MCF 10A (cell line): ENCODE measurements at regions not wholly inside any gene's neighbourhood (a gene's known extent, or its start where the extent isn't known, plus 50 kb on each side); places are given as distances from the start of the nearest gene placed in this dataset.

Experiments used
- BruUV-seq: library from RNA; stranded (reverse); fragments of 400-500 nt; replicated peaks from 2 replicates; lab custom pipeline; 2021; lab: Mats Ljungman, UMichigan
- CTCF ChIA-PET: fragments of 300-600 bp; sonication (Branson Sonifier 250); formaldehyde crosslinking; extraction: SDS; loops from one replicate; lab custom pipeline; 2021; ENCODE audit warnings: antibody characterized with exemption, inconsistent platforms; lab: Yijun Ruan, JAX
- POLR2A ChIA-PET: fragments of 300-600, 350-650 bp; sonication (Branson Sonifier 250); formaldehyde crosslinking; extraction: SDS; loops from one replicate; lab custom pipeline; 2020; ENCODE audit warnings: antibody characterized with exemption, inconsistent platforms; lab: Yijun Ruan, JAX
- DNase-seq: peaks from one replicate; pipeline ENCODE4 v3.0.0-alpha.2; 2018; ENCODE audit not compliant: unreplicated experiment
- H3K27ac Mint-ChIP-seq: one replicate; pipeline ENCODE4 v1.8.0; 2022; ENCODE audit warnings: mild to moderate bottlenecking, low read depth, mixed read lengths; ENCODE audit not compliant: unreplicated experiment
- H3K27me3 Mint-ChIP-seq: one replicate; pipeline ENCODE4 v1.8.0; 2022; ENCODE audit warnings: mixed read lengths; ENCODE audit not compliant: insufficient read depth, unreplicated experiment
- H3K36me3 Mint-ChIP-seq: one replicate; pipeline ENCODE4 v1.8.0; 2022; ENCODE audit warnings: mild to moderate bottlenecking, moderate library complexity, mixed read lengths; ENCODE audit not compliant: insufficient read depth, unreplicated experiment
- H3K4me1 Mint-ChIP-seq: one replicate; pipeline ENCODE4 v1.8.0; 2022; ENCODE audit warnings: mixed read lengths; ENCODE audit not compliant: insufficient read depth, unreplicated experiment
- H3K4me3 Mint-ChIP-seq: one replicate; pipeline ENCODE4 v1.8.0; 2022; ENCODE audit warnings: mild to moderate bottlenecking, moderate library complexity, mixed read lengths; ENCODE audit not compliant: unreplicated experiment
- H3K9me3 Mint-ChIP-seq: one replicate; pipeline ENCODE4 v1.8.0; 2022; ENCODE audit warnings: mixed read lengths; ENCODE audit not compliant: unreplicated experiment
- intact Hi-C: fragments of 100-400 bp; cut with micrococcal nuclease; formaldehyde crosslinking; loops from 2 replicates; pipeline ENCODE4 v1.14.1; 2022
- TF ChIP-seq, protein P1 (sequence below): fragments of 200-600 bp; IDR thresholded peaks from one replicate; pipeline ENCODE4 v1.8.0; 2022; ENCODE audit warnings: antibody characterized with exemption, mild to moderate bottlenecking; ENCODE audit not compliant: unreplicated experiment

DNA sequence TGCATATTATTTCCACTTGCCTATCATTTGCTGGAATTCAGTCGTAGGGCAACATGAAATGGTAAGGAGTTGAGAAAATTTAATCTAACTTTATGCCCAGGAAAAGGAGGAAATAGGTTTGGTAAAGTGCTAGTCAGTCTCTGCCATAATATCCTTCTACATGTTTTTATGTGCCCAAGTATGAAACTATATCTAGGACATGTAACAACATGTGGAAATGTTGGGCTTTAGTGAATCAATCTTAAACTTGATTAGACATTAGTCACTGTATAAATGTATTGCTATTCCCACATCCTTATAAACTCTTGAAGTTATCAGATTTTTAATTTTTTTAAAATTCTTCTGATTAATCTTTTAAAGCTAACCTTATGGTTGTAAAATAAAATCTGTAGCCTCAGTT is 204.7 kb upstream of the ZRANB2 start:
- Mint-ChIP-seq H3K27me3 (no peaks in the 10 kb centered on the region), H3K36me3 (no peaks in the 10 kb centered on the region), H3K9me3 (peaks cover 6% of the 10 kb centered on the region), H3K4me3 (no peak overlapping the region), H3K4me1 (no peaks in the 10 kb centered on the region), H3K27ac (no peak overlapping the region)
- TF ChIP-seq, protein P1, sequence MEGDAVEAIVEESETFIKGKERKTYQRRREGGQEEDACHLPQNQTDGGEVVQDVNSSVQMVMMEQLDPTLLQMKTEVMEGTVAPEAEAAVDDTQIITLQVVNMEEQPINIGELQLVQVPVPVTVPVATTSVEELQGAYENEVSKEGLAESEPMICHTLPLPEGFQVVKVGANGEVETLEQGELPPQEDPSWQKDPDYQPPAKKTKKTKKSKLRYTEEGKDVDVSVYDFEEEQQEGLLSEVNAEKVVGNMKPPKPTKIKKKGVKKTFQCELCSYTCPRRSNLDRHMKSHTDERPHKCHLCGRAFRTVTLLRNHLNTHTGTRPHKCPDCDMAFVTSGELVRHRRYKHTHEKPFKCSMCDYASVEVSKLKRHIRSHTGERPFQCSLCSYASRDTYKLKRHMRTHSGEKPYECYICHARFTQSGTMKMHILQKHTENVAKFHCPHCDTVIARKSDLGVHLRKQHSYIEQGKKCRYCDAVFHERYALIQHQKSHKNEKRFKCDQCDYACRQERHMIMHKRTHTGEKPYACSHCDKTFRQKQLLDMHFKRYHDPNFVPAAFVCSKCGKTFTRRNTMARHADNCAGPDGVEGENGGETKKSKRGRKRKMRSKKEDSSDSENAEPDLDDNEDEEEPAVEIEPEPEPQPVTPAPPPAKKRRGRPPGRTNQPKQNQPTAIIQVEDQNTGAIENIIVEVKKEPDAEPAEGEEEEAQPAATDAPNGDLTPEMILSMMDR = no peak
- CTCF ChIA-PET = interaction anchor here (1.1 kb wide), 1 partner anchor 145 kb away, joined by 3 read pairs; no protein-coding TSS in a partner anchor
- intact Hi-C loops = no loop called here
- DNase-seq = no peak
- POLR2A ChIA-PET = interaction anchor here (0.6 to 0.7 kb wide), 2 partner anchors 42 to 1608 kb away, joined by 3 read pairs; no protein-coding TSS in a partner anchor
- BruUV-seq = no TSS peak

DNA sequence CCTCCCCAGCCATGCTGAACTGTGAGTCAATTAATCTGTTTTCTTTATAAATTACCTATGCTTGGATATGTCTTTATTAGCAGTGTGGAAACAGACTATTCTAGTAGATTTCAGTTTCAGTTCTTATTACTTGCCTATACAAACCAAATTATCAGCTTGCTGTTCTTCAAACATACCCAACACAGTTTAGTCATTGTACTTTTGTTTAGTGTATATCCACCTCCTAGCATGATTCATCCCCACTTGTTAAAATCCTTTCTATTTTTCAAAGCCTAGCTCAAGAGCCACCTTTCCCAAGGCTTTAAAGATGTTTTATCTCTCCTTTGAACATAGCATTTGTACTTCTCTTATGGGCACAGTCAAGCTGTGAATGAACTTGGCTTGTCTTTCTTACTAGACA is 195.6 kb upstream of the ZRANB2 start:
- ChIA-PET POLR2A (no interaction called here), CTCF (no interaction called here)
- intact Hi-C loops = no loop called here
- Mint-ChIP-seq H3K36me3 (no peaks in the 10 kb centered on the region), H3K4me3 (no peak overlapping the region), H3K27me3 (no peaks in the 10 kb centered on the region), H3K4me1 (no peaks in the 10 kb centered on the region), H3K27ac (no peak overlapping the region), H3K9me3 (no peaks in the 10 kb centered on the region)
- no peak for DNase-seq
- no TSS peak for BruUV-seq
- TF ChIP-seq, protein P1 = no peak

DNA sequence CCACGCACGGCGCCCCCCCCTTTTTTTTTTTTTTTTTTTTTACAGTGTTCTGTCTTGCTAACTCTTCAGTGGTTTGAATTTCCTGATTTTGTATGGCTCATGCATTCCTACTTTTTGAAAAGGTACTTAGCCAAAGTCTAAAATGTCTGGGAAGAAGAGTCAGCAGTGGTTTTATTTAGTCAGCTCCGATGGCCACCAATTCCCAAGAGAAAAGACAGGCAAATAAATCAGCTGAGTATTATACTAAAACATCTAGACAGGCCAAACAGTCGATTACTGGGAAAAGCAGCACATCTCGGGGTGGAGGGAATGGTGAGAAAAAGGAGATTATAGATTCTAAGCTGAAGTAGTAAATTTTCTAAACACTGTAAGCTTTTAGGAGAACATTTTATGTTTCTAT is 192.5 kb upstream of the ZRANB2 start:
- no peak for DNase-seq
- CTCF ChIA-PET = interaction anchor here (0.6 kb wide), 1 partner anchor 284 kb away, joined by 5 read pairs; no protein-coding TSS in a partner anchor
- H3K4me3 Mint-ChIP-seq = no peak overlapping the region
- POLR2A ChIA-PET = no interaction called here
- no peaks in the 10 kb centered on the region for H3K36me3 Mint-ChIP-seq
- H3K9me3 Mint-ChIP-seq = no peaks in the 10 kb centered on the region
- H3K4me1 Mint-ChIP-seq = peaks cover 6% of the 10 kb centered on the region
- H3K27ac Mint-ChIP-seq = no peak overlapping the region
- H3K27me3 Mint-ChIP-seq = no peaks in the 10 kb centered on the region
- no TSS peak for BruUV-seq
- intact Hi-C loops = no loop called here
- TF ChIP-seq, protein P1 = no peak

DNA sequence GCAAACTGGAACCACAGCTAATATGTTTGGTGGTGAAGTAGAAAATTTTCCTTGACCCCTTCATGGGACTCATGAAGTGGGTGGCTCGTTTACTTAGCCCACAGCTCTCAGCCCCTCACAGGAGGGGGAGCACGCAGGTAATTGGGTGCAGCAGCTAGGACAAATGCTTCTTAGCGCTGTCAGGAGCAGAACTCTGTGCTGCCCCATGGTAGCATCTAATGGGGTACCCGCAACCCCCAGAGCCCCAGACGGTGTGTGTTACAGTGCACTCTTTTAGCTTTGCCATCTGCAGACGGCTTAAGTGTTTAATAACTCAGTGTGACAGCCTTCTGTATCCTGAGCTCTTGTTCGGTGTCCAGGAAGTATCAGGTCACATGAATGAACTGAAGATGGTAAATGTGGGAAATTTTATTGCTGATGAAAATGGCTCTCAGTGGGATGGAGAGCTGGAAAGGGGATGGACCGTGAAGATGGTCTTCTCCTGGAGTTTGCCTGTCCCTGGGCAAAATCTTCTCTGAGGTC is 189.6 kb upstream of the ZRANB2 start:
- no peaks in the 10 kb centered on the region for H3K27me3 Mint-ChIP-seq
- no TSS peak for BruUV-seq
- CTCF ChIA-PET = no interaction called here
- intact Hi-C loops = no loop called here
- H3K36me3 Mint-ChIP-seq = no peaks in the 10 kb centered on the region
- no peak for DNase-seq
- H3K27ac Mint-ChIP-seq = no peak overlapping the region
- POLR2A ChIA-PET = interaction anchor here (0.9 kb wide), 1 partner anchor 290 kb away, joined by 3 read pairs; no protein-coding TSS in a partner anchor
- peaks cover 6% of the 10 kb centered on the region for H3K4me1 Mint-ChIP-seq
- no peaks in the 10 kb centered on the region for H3K9me3 Mint-ChIP-seq
- H3K4me3 Mint-ChIP-seq = no peak overlapping the region
- TF ChIP-seq, protein P1 = no peak
